ENCODE measurements at regions not wholly inside any gene's neighbourhood (a gene's known extent, or its start where the extent isn't known, plus 50 kb on each side); places are given as distances from the start of the nearest gene placed in this dataset.
A peak's percentile ranks its signal among the peaks of the same experiment; 100 is the strongest.

- TF ChIP-seq CTCF (IDR thresholded peaks at IDR 0.05) (no peak), POLR2A (IDR thresholded peaks at IDR 0.05) (no peak), POLR2AphosphoS5 (IDR thresholded peaks at IDR 0.05) (peak; percentile 81 to 83)
Observed at GRCh38 chr3:126261037-126261436, 80.7 kb upstream of the ALDH1L1 start.

Data from upper lobe of left lung (tissue), 4 donors.